ENCODE measurements at regions not wholly inside any gene's neighbourhood (a gene's known extent, or its start where the extent isn't known, plus 50 kb on each side); places are given as distances from the start of the nearest gene placed in this dataset.

DNA sequence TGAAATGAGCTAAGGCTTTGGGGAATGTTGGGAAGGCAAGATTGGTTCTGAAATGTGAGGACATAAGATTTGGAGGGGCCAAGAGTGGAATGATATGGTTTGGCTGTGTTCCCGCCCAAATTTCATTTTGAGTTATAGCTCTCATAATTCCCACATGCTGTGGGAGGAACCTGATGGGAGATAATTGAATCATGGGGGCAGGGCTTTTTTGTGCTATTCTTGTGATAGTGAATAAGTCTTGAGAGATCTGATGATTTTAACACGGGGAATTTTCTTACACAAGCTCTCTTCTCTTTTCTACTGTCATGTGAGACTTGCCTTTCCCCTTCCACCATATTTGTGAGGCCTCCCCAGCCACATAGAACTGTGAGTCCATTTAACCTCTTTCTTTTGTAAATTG, 157.6 kb upstream of the C1QTNF7 start:
- DNase-seq (ENCODE audit: low read depth in 1 of 2, low spot score in 1 of 2) = no peak

DNA sequence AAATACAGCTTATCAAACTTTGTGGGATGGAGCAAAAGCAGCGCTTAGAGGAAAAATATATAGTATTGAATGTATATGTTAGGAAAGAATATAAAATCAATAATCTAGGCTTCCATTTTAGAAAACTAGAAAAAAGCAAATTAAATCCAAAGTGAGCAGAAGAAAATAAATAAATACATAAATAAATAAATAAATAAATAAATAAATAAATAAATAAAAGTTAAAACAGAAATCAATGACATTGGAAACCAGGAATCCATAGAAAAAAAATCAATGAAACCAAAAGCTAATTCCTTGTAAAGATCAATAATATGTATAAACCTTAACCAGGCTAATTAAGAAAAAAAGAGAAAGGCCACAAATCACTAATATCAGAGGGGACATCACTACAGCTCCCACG, 141.8 kb upstream of the C1QTNF7 start:
- DNase-seq (ENCODE audit: low read depth in 1 of 2, low spot score in 1 of 2) = no peak

DNA sequence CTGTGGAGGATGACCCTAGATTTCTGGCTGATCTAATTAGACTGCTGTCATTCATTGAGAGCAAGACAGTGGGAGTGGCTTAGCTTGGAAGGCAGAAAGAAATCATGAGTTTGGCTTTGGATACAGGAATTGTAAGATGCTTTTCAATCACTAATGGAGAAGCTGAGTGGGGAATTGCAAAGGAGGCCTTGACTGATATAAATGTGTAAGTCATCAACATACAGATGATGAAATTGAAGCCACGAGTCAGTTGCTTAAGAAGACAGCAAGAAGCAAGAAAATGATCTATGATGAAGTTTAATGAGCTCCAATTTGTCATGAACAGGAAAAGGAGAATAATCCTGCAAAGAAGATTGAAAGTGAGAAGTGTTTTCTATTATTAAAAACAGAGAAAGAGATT, 136.7 kb upstream of the C1QTNF7 start:
- DNase-seq (ENCODE audit: low read depth in 1 of 2, low spot score in 1 of 2) = no peak

DNA sequence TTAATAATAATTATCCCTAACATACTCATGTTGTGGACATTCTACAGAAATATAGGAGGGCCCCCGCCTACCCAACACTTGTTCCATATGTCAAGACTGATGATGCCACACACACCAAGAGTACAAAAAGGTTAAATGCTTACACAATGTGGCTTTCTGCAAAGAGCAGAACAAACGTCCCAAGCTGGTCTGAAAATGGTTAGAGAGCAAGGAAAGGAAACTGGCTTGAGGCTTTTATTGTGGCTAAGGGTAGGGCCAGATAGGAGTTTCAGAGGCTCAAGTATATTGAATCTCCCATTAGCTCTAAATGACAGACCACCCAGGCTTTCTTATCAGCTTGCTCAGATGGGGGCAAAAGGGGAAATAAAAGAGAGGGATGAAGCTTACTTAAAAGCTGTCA, 134.1 kb upstream of the C1QTNF7 start:
- DNase-seq (ENCODE audit: low read depth in 1 of 2, low spot score in 1 of 2) = no peak

DNA sequence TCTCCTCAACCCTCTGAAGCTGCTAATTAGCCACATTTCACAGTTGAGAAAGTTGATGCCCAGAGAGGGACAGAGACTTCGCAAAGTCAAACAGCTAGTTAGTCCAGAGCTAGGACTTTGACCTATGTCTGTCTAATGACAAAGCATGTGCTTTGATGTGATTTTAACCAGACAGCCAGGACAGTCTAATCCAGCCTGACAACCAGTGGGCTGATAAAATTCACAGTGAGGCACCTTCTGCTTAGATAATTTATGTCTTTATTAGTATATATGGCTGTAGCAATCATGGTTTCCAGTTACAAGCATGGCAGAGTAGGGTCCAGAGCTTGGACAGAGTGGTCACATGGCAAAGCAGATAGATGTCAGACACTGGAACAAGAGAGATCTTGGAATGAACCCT, 133.6 kb upstream of the C1QTNF7 start:
- no peak for DNase-seq (ENCODE audit: low read depth in 1 of 2, low spot score in 1 of 2)

DNA sequence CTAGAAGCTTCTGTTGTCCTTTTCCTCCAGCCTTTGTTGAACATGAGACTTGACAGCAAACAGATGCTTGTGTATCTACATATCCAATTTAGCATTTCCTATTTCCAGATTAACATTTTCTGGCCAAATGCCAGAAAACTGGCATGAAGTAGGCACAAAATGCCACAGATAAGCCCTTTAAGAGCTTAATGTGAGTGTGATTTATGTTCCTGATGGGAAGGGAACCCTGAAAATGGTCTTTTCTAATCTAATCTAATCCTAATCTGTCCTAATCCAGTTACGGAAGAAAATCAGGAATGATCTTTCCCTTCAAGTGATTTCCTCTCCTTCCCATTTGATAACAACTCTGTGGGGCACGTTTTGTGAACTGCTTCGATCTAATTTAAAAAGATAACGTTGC, 133.0 kb upstream of the C1QTNF7 start:
- no peak for DNase-seq (ENCODE audit: low read depth in 1 of 2, low spot score in 1 of 2)

DNA sequence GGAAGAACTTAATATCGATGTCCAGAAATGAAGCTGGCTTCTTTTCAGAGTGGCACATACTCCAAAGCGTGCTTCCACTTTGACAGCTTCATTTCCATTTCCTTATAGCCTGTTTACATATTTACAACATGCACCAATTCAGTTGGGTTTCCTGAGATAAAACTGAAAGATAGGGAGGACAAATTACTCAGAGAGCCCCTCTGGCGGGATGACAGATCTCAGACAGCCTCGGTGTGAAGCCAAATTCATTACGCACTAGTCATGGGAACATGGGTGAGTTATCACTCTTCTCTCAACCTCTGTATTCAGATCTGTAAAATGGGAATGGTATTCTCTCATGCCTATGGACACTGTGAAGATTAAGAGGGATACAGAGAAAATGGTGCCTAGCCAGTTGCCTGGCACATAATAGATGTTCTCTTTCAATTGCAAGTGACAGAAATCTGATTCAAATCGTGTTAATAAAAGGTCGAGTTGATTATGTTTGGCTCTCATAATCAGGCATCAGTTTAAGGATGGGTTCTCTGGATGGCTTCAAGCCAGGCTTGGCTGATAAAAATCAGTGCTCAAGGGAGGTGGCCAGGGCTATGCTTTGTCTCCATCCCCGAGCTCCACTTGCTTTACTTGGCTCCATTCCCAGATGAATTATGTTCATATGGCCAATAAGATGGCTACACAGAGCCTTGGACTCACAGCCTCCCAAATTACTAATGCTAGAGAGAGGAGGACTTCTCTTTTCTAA, 132.2 kb upstream of the C1QTNF7 start:
- no peak for DNase-seq (ENCODE audit: low read depth in 1 of 2, low spot score in 1 of 2)

DNA sequence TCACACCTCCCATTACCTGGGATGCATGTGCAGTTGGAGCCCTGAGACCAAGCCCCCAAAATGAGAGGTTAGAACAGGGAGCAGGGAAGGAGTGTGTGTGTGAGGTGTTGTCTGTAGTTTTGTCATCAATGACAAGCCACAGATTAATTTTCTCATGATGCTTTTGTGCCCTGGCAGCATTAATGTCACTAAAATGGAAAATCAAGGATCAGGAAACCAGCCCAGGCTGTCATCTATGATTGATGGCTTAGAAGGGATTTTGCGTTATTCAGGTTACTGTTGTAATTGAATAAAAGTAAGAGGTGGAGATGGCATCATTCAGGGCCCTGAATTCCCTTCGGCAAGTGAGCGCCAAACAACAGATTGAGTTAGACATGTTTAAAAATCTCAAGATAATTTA, 130.5 kb upstream of the C1QTNF7 start:
- no peak for DNase-seq (ENCODE audit: low read depth in 1 of 2, low spot score in 1 of 2)

DNA sequence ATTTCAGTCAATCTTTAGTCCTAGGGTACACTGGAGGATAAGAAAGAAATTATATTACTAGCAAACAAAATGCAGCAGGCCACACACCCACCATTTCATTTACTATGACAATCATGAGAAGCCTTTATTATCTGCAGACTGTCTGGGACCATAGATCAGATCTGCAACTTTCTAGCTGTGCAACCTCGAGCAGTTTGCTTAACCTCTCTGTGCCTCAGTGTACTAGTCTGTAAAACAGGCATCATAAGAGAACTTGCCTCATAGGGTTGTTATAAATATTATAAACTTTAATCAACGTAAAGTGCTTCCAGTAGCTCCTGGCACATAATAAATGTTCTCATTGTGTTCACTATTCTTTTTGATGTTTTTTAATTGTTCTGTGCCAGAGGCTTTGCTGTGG, 128.2 kb upstream of the C1QTNF7 start:
- DNase-seq (ENCODE audit: low read depth in 1 of 2, low spot score in 1 of 2) = no peak

DNA sequence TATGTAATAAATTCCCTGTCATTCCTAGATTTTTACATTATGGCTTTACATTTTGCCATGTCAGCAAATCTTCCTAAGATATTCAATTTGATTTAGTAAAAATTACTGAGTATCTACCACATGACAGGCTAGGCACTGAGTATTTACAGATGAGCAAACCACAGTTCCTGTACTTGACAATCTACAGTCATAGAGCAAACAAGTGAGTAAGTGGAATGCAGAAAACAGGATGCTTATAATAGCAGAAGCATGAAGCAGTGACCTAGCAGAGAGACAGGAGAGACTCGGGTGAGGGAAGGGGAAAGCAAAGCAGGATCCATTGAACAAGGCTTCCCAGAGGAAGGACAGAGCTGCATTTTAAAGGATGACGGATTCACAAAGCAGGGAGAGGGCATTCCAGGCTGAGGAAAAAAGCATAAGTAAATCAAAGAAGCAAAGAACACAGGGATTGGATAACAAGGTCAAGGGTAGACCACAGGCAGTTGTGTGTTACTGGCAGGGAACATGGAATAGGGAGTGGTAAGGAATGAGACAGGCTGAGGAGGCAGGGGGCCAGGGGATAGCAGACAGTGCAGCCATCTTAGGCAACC, 124.7 kb upstream of the C1QTNF7 start:
- no peak for DNase-seq (ENCODE audit: low read depth in 1 of 2, low spot score in 1 of 2)

DNA sequence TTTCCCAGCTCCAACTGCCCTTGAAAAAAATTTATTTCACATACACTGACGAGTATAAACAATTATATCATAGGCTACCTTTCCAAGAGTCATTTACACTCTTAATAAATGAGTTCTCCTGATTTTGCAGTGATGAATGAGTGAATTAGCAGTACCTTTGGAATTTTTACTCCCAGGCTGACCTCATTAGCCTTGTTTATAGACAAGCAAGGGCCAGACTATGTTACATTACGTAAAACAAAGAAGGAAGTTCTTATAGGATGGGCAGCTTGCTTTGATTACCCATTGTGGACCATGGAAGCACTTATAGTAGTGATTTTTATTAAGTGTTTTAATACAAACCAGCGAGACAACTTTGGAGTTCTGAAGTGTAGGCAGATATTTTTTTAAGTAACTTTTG, 112.9 kb upstream of the C1QTNF7 start:
- no peak for DNase-seq (ENCODE audit: low read depth in 1 of 2, low spot score in 1 of 2)

DNA sequence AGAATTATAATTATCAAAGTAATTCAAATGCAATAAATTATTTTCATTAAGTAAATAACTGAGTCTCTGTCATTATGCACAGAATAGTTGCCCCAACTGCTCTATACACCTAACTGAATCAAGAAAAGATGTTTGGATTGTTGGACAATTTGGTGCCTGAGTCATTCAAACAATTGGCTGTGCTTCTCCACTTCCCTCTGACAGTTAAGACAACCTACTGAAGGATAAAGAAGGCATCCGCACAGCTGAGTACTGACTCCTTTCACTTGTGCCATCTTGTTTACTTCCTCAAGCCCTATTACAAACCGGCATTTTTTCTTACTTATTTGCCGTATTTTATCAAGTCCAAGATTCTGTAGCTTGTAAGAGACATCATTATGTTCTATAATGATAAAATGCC, 110.6 kb upstream of the C1QTNF7 start:
- DNase-seq (ENCODE audit: low read depth in 1 of 2, low spot score in 1 of 2) = no peak

DNA sequence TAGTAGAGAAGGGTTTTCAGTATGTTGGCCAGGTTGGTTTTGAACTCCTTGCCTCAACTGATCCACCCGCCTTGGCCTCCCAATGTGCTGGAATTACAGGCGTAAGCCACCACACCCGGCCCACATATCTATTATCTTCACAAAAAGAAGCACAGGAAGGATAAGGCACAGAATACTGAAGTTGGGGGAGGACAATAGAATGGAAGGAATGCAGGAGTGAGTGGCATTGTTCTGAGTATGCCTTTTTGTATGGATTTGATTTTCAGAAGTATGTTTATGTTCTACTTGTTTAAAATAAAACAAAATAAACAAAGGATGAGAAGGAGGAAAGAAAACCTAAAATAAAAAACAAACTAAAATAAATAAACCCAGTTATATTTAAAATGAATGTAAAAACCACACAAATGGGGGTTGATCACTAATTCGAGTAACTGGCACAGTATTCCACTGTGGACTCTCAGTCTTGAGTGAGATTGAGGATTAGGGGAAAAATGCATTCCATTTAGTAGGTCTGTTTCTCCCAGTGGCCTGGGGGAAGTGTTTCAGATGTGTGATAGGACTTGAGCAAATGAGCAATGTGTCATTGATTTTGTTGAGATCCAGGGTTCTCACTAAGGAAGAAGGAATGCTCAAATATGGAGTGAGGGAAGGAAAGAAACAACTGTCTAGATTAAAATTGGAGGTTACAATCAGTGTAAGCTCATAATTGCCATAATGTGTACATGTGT, 109.0 kb upstream of the C1QTNF7 start:
- no peak for DNase-seq (ENCODE audit: low read depth in 1 of 2, low spot score in 1 of 2)

DNA sequence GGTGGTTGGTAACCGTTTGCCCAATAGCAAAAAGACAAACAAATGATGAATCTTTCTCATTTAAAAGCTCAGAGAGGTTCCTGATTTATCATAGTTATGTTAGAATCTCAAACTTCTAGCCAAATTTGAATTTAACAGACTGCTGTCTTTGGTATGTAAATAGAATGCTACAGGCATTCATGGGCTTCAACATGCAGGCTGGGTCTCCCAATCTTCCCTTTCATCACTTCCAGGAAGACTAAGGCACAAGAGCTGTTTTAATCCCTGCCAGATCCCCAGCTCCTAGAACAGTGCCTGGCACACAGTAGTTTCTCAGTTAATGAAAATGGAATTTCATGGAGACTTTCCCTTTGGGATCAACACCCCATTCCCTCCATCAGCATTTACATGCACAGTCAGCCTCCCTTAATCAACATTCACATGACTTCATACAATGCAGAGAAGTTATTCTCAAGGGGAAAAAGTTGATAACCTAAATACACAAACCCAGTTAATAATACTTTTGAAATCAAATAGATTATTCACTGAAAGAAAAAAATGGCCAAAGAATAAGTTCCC, 107.6 kb upstream of the C1QTNF7 start:
- no peak for DNase-seq (ENCODE audit: low read depth in 1 of 2, low spot score in 1 of 2)

DNA sequence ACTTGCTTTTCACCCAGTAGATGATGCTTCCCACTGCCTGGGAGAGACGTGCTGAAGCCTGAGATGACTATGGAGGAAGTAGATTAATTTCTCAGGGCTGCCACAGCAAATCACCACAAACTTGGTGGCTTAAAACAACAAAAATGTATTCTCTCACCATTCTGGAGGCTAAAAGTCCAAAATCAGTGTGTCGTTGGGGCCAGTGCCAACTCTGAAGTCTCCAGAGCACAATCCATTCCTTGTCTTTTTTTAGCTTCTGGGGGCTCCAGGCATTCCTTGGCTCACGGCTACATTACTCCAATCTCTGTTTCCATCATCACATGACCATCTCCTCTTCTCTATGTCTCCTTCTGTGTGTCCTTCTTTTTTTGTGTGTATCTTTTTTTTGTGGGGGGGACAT, 105.8 kb upstream of the C1QTNF7 start:
- no peak for DNase-seq (ENCODE audit: low read depth in 1 of 2, low spot score in 1 of 2)

DNA sequence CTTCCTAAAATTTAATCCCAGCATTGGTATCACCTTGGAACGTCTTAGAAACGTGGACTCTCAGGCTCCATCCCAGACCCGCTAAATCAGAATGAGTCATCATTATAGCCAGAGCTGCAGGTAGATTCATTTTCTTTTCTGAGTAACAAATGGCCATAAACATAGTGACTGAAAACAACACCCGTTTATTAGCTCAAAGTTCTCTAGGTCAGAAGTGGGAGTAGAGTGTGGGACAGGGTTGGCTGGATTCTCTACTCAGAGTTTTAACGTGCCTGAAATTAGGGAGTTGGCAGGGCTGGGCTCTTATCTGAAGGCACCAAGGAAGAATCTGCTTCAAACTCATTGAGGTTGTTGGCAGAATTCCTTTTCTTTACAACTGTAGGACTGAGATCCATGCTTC, 101.8 kb upstream of the C1QTNF7 start:
- no peak for DNase-seq (ENCODE audit: low read depth in 1 of 2, low spot score in 1 of 2)

DNA sequence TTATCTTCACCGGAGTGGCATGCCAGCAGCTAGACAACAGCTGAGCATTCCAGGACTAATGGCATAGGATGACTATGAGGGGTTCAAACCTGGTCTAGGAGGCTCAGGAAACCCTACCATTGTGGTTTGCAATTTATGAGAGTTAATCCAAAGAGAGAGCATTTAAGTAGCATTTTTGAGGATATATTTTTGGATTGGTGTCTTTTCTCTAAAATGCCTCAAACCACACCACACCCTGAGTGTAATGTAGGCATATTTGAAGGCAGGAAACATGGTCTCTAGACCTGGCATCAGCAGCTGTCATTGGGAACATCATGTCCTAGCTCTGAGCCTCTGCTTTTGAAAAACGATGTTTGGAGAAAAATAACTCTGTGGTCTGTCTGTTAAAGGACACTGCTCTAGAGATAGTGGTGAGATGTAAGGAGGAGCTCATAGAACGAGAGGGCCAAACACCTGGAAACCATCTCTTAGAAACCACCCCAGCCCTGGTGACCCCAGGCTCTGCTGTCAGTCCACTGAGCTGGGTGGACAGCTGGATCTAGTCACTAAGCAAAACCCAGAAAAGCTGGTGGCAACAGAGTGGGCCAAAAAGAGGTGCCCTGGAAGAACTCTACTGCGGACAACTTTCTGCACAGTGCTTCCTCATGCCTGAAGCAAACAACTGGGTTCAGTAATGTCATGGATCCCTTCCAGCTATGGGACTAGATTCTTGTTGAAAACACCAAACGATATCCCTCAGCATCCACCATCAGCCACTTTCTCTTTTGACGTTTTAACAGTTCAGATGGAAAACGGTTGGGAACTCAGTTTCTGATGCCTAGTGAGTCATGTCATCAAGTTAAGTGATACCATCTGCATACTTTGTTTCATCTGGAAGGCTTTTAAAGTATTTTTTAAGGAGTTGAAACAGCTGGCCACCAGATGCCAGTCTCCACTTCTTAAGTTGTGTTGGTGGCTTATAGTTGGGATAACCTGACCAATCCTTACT, 100.2 kb upstream of the C1QTNF7 start:
- no peak for DNase-seq (ENCODE audit: low read depth in 1 of 2, low spot score in 1 of 2)

DNA sequence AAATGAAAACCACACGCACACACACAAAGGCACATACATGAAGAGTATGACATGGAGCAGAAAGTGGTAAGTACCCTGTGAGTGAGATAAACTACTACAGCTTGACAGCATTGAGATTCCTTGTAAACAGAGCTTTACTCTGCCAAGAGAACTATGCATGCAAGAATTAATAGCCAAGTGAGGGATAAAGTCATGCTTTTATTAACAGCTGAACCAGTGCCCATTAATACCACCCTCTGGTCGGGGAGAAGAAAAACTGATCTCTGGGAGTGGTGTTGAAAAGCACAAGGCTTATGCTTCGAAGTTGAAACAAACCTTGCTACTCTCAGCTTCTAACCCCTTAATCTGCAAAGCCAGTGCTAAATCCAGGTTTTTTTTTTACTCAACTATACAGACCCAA, 95.9 kb upstream of the C1QTNF7 start:
- no peak for DNase-seq (ENCODE audit: low read depth in 1 of 2, low spot score in 1 of 2)

DNA sequence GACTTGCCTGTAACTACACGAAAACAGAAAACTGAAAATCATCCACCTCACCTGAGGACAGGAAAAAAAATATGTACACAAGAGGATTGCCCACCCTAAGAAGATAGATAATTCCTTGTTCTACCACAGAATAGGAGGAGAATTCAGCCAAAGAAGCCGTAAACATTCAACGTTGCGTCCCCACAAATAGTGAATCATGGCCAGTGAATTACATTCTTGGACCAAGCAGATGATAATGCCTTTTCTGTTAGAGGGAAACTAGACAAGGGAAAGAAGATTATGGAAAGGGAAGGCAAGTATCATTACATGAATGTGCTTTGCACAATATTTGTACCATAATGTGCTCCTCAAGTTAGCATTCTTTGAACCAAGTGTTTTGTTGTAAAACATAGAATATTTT, 95.5 kb upstream of the C1QTNF7 start:
- DNase-seq (ENCODE audit: low read depth in 1 of 2, low spot score in 1 of 2) = no peak

DNA sequence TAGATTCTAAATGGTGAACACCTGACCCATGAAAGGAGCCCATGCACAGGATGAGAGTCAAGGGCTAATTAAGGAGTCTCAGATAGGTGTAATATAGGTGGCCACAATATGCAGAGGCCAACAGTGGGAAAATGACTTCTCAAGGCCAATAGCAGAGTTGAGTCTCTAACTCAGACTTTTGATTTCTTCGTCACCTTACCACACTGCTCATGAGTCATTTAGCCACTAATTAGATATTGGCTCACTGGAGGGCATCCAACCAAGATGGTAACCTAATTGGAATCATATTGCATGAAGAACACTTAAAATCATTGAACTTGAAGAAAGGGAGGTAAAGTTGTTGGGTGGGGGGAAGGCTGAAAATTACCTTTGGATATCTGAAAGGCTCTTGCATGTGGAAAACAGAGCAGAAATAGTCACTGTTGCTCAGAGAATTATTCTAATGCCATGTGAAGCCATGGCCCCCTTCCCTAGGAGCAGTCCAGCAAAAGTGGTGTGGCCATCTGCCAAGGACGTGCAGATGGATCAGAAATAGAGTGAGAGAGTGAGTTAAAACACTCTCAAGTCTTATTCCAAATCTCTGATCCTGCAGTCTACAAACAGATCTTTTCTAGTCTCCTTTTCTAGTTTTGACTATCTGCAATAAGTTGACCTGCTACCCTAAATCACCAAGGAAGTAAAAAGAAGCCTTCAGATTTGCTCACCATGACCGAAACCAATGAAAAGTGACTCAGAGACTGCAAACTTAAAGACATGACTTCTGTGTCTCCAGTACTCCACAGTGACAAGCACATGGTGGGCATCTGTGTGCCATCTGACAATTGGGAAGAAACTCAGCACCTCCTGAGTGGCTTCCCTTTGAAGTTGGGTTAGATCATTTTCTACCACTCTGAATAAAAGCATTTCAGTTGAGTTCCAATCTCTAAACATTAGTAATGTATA, 93.9 kb upstream of the C1QTNF7 start:
- DNase-seq (ENCODE audit: low read depth in 1 of 2, low spot score in 1 of 2) = no peak

All from activated T-helper 1 cell treated with anti-CD3 and anti-CD28 coated beads, Interleukin-2, amount 50 U/mL, for 16 hours (primary cell).